OCI-LY3 (cell line): ENCODE measurements at regions not wholly inside any gene's neighbourhood (a gene's known extent, or its start where the extent isn't known, plus 50 kb on each side); places are given as distances from the start of the nearest gene placed in this dataset.

Experiments
- CTCF ChIP-seq: fragments of 200-600, 300-600 bp; sonication (generic); IDR thresholded peaks from 2 replicates; pipeline ENCODE4 v1.5.1; 2014; ENCODE audit warnings: antibody characterized with exemption, low read length, low read depth
- EZH2phosphoT487 ChIP-seq: fragments of 200-600 bp; shearing (Covaris generic); IDR thresholded peaks from 2 replicates; pipeline ENCODE4 v1.6.1; 2018; ENCODE audit warnings: antibody characterized with exemption, mixed run types, low read depth

- TF ChIP-seq CTCF (no peak), EZH2phosphoT487 (no peak)
Observed at GRCh38 chr3:180239939-180240338, 203.2 kb upstream of the PEX5L start.
